ENCODE measurements at regions not wholly inside any gene's neighbourhood (a gene's known extent, or its start where the extent isn't known, plus 50 kb on each side); places are given as distances from the start of the nearest gene placed in this dataset.

- WGBS = 60% methylated on average over 2 of the region's 2 CpGs
- Histone ChIP-seq H3K27ac (ENCODE audit: low read depth in 1 of 2, low read length in 2 of 2) (no peak overlapping the region), H3K4me3 (ENCODE audit: low read depth in 1 of 3, low read length in 3 of 3) (no peak overlapping the region), H3K36me3 (ENCODE audit: control insufficient read depth in 4 of 4, insufficient read depth in 3 of 4, low read depth in 1 of 4, low read length in 3 of 4) (no peaks in the 10 kb centered on the region), H3K9ac (ENCODE audit: low read depth in 1 of 2, low read length in 2 of 2) (no peak overlapping the region), H3K9me3 (ENCODE audit: control insufficient read depth in 4 of 4, low read length in 3 of 4) (peaks cover 0 to 3% (median 0%) of the 10 kb centered on the region in 4 donors), H3K27me3 (ENCODE audit: control insufficient read depth in 4 of 4, insufficient read depth in 4 of 4, low read length in 3 of 4) (no peaks in the 10 kb centered on the region), H3K4me1 (ENCODE audit: control insufficient read depth in 4 of 4, insufficient read depth in 4 of 4, low read length in 3 of 4) (no peaks in the 10 kb centered on the region)
- no peak for TF ChIP-seq FOXA2 (IDR thresholded peaks at IDR 0.05)
- no peak for TF ChIP-seq HNF4A (conservative IDR thresholded peaks at IDR 0.05)
- no peak for TF ChIP-seq EGR1 (IDR thresholded peaks at IDR 0.05; ENCODE audit: low read depth in 2 of 2)
- TF ChIP-seq CTCF (IDR thresholded peaks at IDR 0.05; ENCODE audit: low read depth, low read length, missing input control) = no peak
- no peak for TF ChIP-seq ATF3 (IDR thresholded peaks at IDR 0.05)
- no peak for TF ChIP-seq NR2F2 (IDR thresholded peaks at IDR 0.05)
- no peak for TF ChIP-seq GABPA (IDR thresholded peaks at IDR 0.05 in 1 of 2, conservative IDR thresholded peaks at IDR 0.05 in 1 of 2)
- TF ChIP-seq REST (IDR thresholded peaks at IDR 0.05) = no peak
- no peak for TF ChIP-seq SP1 (IDR thresholded peaks at IDR 0.05)
- DNase-seq (ENCODE audit: low spot score) = no peak
Observed at GRCh38 chr13:63460462-63461090, 2044.9 kb upstream of the PCDH20 start.

GRCh38 chr13:63457186-63457585, 2041.5 kb upstream of the PCDH20 start:
- WGBS = 83% methylated on average over 1 of the region's 1 CpG
- no peak for DNase-seq (ENCODE audit: low spot score)
- no peak for TF ChIP-seq SP1 (IDR thresholded peaks at IDR 0.05)
- TF ChIP-seq YY1 (IDR thresholded peaks at IDR 0.05) = no peak
- no peak for TF ChIP-seq REST (IDR thresholded peaks at IDR 0.05)
- TF ChIP-seq HNF4G (IDR thresholded peaks at IDR 0.05) = no peak
- no peak for TF ChIP-seq JUND (IDR thresholded peaks at IDR 0.05)
- TF ChIP-seq MAX (IDR thresholded peaks at IDR 0.05) = no peak
- no peak for TF ChIP-seq FOXA1 (IDR thresholded peaks at IDR 0.05)
- no peak for TF ChIP-seq FOXA2 (IDR thresholded peaks at IDR 0.05)
- no peak for TF ChIP-seq GABPA (IDR thresholded peaks at IDR 0.05 in 1 of 2, conservative IDR thresholded peaks at IDR 0.05 in 1 of 2)
- TF ChIP-seq CTCF (IDR thresholded peaks at IDR 0.05; ENCODE audit: low read depth, low read length, missing input control) = no peak
- no peak for TF ChIP-seq NR2F2 (IDR thresholded peaks at IDR 0.05)
- no peak for TF ChIP-seq TAF1 (conservative IDR thresholded peaks at IDR 0.05)

More at GRCh38 chr13:63457186-63457585, 2041.5 kb upstream of the PCDH20 start:
- Histone ChIP-seq H3K4me3 (ENCODE audit: low read depth in 1 of 3, low read length in 3 of 3) (no peak overlapping the region), H3K9ac (ENCODE audit: low read depth in 1 of 2, low read length in 2 of 2) (no peak overlapping the region), H3K27ac (ENCODE audit: low read depth in 1 of 2, low read length in 2 of 2) (no peak overlapping the region), H3K4me1 (ENCODE audit: control insufficient read depth in 4 of 4, insufficient read depth in 4 of 4, low read length in 3 of 4) (no peaks in the 10 kb centered on the region), H3K36me3 (ENCODE audit: control insufficient read depth in 4 of 4, insufficient read depth in 3 of 4, low read depth in 1 of 4, low read length in 3 of 4) (no peaks in the 10 kb centered on the region), H3K9me3 (ENCODE audit: control insufficient read depth in 4 of 4, low read length in 3 of 4) (no peaks in the 10 kb centered on the region), H3K27me3 (ENCODE audit: control insufficient read depth in 4 of 4, insufficient read depth in 4 of 4, low read length in 3 of 4) (no peaks in the 10 kb centered on the region)

Data from liver (tissue), 8 donors.